ENCODE measurements at regions not wholly inside any gene's neighbourhood (a gene's known extent, or its start where the extent isn't known, plus 50 kb on each side); places are given as distances from the start of the nearest gene placed in this dataset.

DNA sequence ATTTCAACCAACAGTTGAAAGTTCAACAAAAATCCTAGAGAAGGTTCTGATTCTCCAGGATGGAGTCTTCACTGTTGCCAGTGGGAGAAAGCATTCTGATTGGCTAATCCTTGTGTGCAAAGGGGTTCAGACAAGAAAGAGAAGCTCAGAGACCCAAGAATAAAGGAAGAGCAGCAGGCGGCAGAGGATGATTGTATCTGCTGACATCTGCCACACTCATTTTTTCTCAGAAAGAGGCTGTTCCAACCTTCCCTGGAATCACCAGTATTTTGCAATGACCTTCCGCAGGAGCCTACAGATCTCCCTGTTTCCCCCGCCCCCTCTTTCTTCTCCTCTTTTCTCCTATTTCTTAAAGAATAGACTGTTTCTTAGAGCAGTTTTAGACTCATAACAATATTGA, 376.7 kb downstream of the CDH26 start:
- Histone ChIP-seq H3K27ac (ENCODE audit: low read depth, low read length) (no peak overlapping the region), H2BK15ac (ENCODE audit: low read length) (no peak overlapping the region), H2BK12ac (ENCODE audit: low read depth, low read length) (no peak overlapping the region), H4K5ac (ENCODE audit: insufficient read length, low read depth, low read length) (no peak overlapping the region), H4K91ac (replicated peaks; ENCODE audit: insufficient read length, low read length) (no peak overlapping the region), H3K4me2 (ENCODE audit: insufficient read depth in 1 of 2, low read depth in 2 of 2, low read length in 2 of 2) (no peak overlapping the region), H3K56ac (replicated peaks; ENCODE audit: insufficient read length, low read depth, low read length) (no peak overlapping the region), H3K18ac (ENCODE audit: extremely low read depth, low read length) (no peak overlapping the region), H2BK20ac (ENCODE audit: low read length) (no peak overlapping the region), H3K14ac (ENCODE audit: insufficient read length) (no peak overlapping the region), H3K27me3 (replicated peaks in 1 of 4; ENCODE audit: control insufficient read depth in 3 of 4, extremely low read depth in 1 of 4, insufficient read depth in 3 of 4, low read length in 3 of 4) (no peaks in the 10 kb centered on the region), H3K9ac (replicated peaks in 1 of 4; ENCODE audit: extremely low read depth in 1 of 4, low read depth in 3 of 4, low read length in 3 of 4) (no peak overlapping the region), H3K9me3 (ENCODE audit: insufficient read depth in 2 of 2, low read depth in 1 of 2, low read length in 1 of 2) (peaks cover under 1 to 30% of the 10 kb centered on the region in 2 experiments; a peak in 2 of 4 replicates), H4K8ac (ENCODE audit: extremely low read depth, insufficient read depth, low read length) (no peak overlapping the region), H3K79me1 (ENCODE audit: low read depth, low read length) (no peaks in the 10 kb centered on the region), H2BK120ac (replicated peaks; ENCODE audit: low read depth, low read length) (no peak overlapping the region), H2AK5ac (ENCODE audit: low read depth, low read length) (no peak overlapping the region), H3K36me3 (ENCODE audit: control insufficient read depth in 2 of 4, insufficient read depth in 4 of 4, low read length in 3 of 4) (no peaks in the 10 kb centered on the region), H3K4me1 (replicated peaks in 1 of 4; ENCODE audit: control insufficient read depth in 3 of 4, insufficient read depth in 4 of 4, low read length in 3 of 4) (no peaks in the 10 kb centered on the region), H3K79me2 (ENCODE audit: control insufficient read depth in 1 of 2, insufficient read depth in 2 of 2, low read length in 2 of 2) (no peaks in the 10 kb centered on the region), H3K4me3 (ENCODE audit: extremely low read depth in 1 of 4, insufficient read depth in 2 of 4, low read depth in 3 of 4, low read length in 4 of 4) (no peak overlapping the region), H2BK5ac (ENCODE audit: low read depth, low read length) (no peak overlapping the region), H3K23me2 (ENCODE audit: low read depth, low read length) (no peaks in the 10 kb centered on the region), H3K4ac (replicated peaks; ENCODE audit: insufficient read length, low read depth, low read length) (no peak overlapping the region), H2AFZ (ENCODE audit: low read length) (no peak overlapping the region), H3K23ac (ENCODE audit: insufficient read length) (no peak overlapping the region), H4K20me1 (replicated peaks in 1 of 2; ENCODE audit: control insufficient read depth in 1 of 2, insufficient read depth in 2 of 2, low read length in 2 of 2) (no peaks in the 10 kb centered on the region)
- 85% methylated on average over 3 of the region's 3 CpGs; no CpG with 5 or more reads in 1 of the 2 experiments for WGBS, 2 experiments (ENCODE audit: extremely low coverage in 1 of 2, insufficient coverage in 1 of 2, insufficient read length in 1 of 2, insufficient replicate concordance in 2 of 2, low coverage in 1 of 2, low lambda C conversion rate in 2 of 2, missing lambda C conversion rate in 1 of 2)
- DNase-seq (ENCODE audit: low read depth in 1 of 2, low spot score in 2 of 2) = no peak
- CTCF ChIA-PET (ENCODE audit: partially characterized antibody) = interaction anchor here (0.9 kb wide), 1 partner anchor 14 kb away, joined by 3 read pairs; no protein-coding TSS in a partner anchor
- POLR2A ChIA-PET (ENCODE audit: partially characterized antibody) = no interaction called here
- FAIRE-seq = no peak
- TF ChIP-seq KDM4A (IDR thresholded peaks at IDR 0.05; ENCODE audit: low read depth, low read length, severe bottlenecking) (no peak), EGR1 (IDR thresholded peaks at IDR 0.05; ENCODE audit: borderline replicate concordance, low read depth, low read length) (no peak), NRF1 (IDR thresholded peaks at IDR 0.05; ENCODE audit: low read depth, low read length) (no peak), TAF1 (IDR thresholded peaks at IDR 0.05; ENCODE audit: low read depth, low read length) (no peak), JUND (IDR thresholded peaks at IDR 0.05; ENCODE audit: low read length) (no peak), CBX8 (IDR thresholded peaks at IDR 0.05; ENCODE audit: borderline replicate concordance, low read depth, low read length) (no peak), SAP30 (IDR thresholded peaks at IDR 0.05; ENCODE audit: insufficient read depth, insufficient replicate concordance, low read length) (no peak), PHF8 (conservative IDR thresholded peaks at IDR 0.05; ENCODE audit: low read depth, low read length) (no peak), BRCA1 (IDR thresholded peaks at IDR 0.05; ENCODE audit: low read depth, low read length) (no peak), POU5F1 (IDR thresholded peaks at IDR 0.05; ENCODE audit: low read depth, low read length) (no peak), BCL11A (IDR thresholded peaks at IDR 0.05; ENCODE audit: low read depth in 2 of 2, low read length in 2 of 2) (no peak)
- TF ChIP-seq, protein P1, sequence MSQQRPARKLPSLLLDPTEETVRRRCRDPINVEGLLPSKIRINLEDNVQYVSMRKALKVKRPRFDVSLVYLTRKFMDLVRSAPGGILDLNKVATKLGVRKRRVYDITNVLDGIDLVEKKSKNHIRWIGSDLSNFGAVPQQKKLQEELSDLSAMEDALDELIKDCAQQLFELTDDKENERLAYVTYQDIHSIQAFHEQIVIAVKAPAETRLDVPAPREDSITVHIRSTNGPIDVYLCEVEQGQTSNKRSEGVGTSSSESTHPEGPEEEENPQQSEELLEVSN (IDR thresholded peaks at IDR 0.05) = no peak
- TF ChIP-seq, protein P2, sequence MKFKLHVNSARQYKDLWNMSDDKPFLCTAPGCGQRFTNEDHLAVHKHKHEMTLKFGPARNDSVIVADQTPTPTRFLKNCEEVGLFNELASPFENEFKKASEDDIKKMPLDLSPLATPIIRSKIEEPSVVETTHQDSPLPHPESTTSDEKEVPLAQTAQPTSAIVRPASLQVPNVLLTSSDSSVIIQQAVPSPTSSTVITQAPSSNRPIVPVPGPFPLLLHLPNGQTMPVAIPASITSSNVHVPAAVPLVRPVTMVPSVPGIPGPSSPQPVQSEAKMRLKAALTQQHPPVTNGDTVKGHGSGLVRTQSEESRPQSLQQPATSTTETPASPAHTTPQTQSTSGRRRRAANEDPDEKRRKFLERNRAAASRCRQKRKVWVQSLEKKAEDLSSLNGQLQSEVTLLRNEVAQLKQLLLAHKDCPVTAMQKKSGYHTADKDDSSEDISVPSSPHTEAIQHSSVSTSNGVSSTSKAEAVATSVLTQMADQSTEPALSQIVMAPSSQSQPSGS (IDR thresholded peaks at IDR 0.05; ENCODE audit: low read length) = no peak

All from H1 (cell line).